Heart left ventricle (tissue), 13 donors: ENCODE measurements at regions not wholly inside any gene's neighbourhood (a gene's known extent, or its start where the extent isn't known, plus 50 kb on each side); places are given as distances from the start of the nearest gene placed in this dataset.

ENCODE experiments used
- POLR2A ChIP-seq, 2 donors: fragments of 450-650 bp; IDR thresholded peaks; one replicate each; pipeline ENCODE4 v1.6.1; 2017; ENCODE audit warnings: antibody characterized with exemption in 2 of 2, mild to moderate bottlenecking in 2 of 2, moderate library complexity in 2 of 2
- TF ChIP-seq, protein P1 (sequence below), 12 donors: fragments of 200-600 bp; sonication (generic) in 4 of 12; IDR thresholded peaks; one replicate each; pipeline versions ENCODE4 v1.5.0 to v1.8.0; 2018 to 2022; ENCODE audit warnings: antibody characterized with exemption in 12 of 12, mild to moderate bottlenecking in 5 of 12
- donor health status: ischemic (EF 13 %, LVEDD 7.1; RV severe dilation, severe dysfunction).
- donor health status: DM: no; HTN: yes; CAD: no.
- donor health status: DM: no; HTN: no; CAD: no.
- donor health status: ischemic (EF 25% LVEDD 6.9; RV normal size, moderate dysfunction).
- donor health status: ischemic (EF 25% LVEDD 5.7; RV mildly dilated, moderate dysfunction).
- donor health status: ischemic (EF 35%, LVEDD 5.7; RV mildly dilated, moderate dysfunction).
- donor health status: nonischemic (EF 11% LVEDD 7.7; RV severe dilation, severe dysfunction).
- donor health status: DM: yes; HTN: yes; CAD: no.
- donor health status: PGD.
- donor health status: ischemic (EF 29% LVEDD 5.4; RV normal size, mild dysfunction).
- donor health status: nonischemic (EF 23%, LVEDD 6.1; RV moderate dilation, normal function).

DNA sequence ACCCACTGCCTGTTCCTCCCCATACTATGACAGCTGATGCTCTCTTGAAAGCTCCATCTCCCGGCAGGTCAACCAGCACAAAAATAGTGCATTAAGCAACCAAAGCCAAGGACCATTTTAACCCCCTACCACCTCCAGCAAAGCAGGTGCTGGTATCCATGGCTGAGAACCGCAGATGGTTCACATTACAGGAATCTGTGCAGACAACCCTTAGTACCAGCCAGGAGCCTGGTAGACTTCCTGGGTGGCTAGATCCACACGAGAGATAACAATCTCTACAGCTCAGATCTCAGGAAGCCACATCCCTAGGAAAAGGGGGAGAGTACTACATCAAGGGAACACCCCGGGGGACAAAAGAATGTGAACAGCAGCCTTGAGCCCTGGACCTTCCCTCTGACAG, 248.0 kb downstream of the FGF13 start:
- TF ChIP-seq, protein P1, sequence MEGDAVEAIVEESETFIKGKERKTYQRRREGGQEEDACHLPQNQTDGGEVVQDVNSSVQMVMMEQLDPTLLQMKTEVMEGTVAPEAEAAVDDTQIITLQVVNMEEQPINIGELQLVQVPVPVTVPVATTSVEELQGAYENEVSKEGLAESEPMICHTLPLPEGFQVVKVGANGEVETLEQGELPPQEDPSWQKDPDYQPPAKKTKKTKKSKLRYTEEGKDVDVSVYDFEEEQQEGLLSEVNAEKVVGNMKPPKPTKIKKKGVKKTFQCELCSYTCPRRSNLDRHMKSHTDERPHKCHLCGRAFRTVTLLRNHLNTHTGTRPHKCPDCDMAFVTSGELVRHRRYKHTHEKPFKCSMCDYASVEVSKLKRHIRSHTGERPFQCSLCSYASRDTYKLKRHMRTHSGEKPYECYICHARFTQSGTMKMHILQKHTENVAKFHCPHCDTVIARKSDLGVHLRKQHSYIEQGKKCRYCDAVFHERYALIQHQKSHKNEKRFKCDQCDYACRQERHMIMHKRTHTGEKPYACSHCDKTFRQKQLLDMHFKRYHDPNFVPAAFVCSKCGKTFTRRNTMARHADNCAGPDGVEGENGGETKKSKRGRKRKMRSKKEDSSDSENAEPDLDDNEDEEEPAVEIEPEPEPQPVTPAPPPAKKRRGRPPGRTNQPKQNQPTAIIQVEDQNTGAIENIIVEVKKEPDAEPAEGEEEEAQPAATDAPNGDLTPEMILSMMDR (IDR thresholded peaks at IDR 0.05) = no peak
- TF ChIP-seq POLR2A (IDR thresholded peaks at IDR 0.05) = no peak
